22Rv1 (cell line): ENCODE measurements at regions not wholly inside any gene's neighbourhood (a gene's known extent, or its start where the extent isn't known, plus 50 kb on each side); places are given as distances from the start of the nearest gene placed in this dataset.

Experiments
- H3K27ac ChIP-seq: fragments of 450-650 bp; 2 replicates; pipeline ENCODE4 v1.5.1; 2017
- ZFX ChIP-seq: fragments of 450-650 bp; IDR thresholded peaks from 2 replicates; pipeline ENCODE4 v1.6.1; 2017; ENCODE audit warnings: antibody characterized with exemption, borderline replicate concordance
- TF ChIP-seq, protein P1 (sequence below): fragments of 450-650 bp; IDR thresholded peaks from 2 replicates; pipeline ENCODE4 v1.5.1; 2017; ENCODE audit warnings: mild to moderate bottlenecking

DNA sequence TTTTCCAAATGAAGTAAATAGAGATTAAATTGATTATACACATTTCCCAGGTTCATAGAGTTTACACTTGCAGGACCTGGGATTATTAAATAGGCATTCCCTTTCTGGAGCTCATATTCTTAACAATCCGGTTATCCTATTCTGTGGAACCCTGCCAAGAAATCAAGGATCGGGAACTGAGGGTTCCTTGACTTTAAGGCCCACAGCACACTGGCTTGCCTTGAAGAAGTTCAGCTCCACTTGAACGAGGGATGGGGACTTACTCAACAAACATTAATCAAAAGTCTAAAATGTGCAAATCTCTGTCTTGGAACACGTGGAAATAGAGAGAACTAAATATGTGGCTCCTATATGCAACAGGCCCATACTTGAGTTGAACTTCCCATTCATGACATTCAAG lies 142.3 kb upstream of the RGPD4 start:
- H3K27ac ChIP-seq, result no peak overlapping the region
- TF ChIP-seq, protein P1, sequence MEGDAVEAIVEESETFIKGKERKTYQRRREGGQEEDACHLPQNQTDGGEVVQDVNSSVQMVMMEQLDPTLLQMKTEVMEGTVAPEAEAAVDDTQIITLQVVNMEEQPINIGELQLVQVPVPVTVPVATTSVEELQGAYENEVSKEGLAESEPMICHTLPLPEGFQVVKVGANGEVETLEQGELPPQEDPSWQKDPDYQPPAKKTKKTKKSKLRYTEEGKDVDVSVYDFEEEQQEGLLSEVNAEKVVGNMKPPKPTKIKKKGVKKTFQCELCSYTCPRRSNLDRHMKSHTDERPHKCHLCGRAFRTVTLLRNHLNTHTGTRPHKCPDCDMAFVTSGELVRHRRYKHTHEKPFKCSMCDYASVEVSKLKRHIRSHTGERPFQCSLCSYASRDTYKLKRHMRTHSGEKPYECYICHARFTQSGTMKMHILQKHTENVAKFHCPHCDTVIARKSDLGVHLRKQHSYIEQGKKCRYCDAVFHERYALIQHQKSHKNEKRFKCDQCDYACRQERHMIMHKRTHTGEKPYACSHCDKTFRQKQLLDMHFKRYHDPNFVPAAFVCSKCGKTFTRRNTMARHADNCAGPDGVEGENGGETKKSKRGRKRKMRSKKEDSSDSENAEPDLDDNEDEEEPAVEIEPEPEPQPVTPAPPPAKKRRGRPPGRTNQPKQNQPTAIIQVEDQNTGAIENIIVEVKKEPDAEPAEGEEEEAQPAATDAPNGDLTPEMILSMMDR, result no peak
- TF ChIP-seq ZFX, result no peak

DNA sequence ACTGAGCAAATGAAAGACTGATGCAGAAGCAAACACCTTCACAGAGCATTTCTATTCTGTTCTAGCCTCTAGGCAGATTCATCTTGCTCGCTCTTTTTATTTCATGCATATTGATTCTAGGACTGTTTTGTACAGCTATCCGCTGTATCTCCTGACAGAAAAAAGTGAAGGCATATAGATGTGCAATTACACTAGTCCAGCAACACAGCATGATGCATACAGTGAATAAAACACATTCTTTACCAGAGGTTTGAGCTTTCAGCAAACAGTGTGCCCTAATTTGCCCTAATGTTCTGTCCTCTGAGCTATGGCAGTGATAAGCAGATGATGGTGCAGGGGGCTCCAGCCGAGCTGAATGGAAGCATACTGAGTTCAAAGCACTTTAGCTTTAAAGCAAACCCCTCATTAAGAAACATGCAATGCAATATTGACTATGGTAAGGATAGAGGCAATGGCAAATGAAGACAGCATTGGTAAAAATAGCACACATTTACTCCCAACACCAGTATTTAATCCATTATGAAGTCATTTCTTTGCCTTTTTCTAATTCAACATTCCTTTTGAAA lies 141.2 kb upstream of the RGPD4 start:
- TF ChIP-seq ZFX, result no peak
- TF ChIP-seq, protein P1, result no peak
- H3K27ac ChIP-seq, result no peak overlapping the region

DNA sequence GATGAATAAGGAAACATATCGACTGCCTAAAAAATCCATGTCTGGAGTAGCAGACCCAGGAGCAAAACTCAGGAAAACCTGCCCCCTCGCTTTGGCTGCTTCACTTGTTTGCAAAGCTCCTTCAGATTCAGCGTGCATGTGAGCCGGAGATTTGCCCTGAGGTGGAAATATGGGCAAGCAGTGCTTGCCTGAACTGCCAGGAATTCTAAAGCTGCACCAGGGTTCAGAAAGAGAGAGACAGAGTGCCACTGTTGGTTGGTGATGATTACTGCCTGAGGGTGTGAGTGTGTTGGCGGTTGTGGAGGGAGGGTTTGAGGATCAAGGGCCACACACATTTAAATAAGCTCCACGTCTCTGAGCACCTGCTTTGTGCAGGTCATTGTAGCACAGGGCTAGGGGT lies 139.6 kb upstream of the RGPD4 start:
- H3K27ac ChIP-seq, result no peak overlapping the region
- no peak for TF ChIP-seq ZFX
- TF ChIP-seq, protein P1, result no peak

DNA sequence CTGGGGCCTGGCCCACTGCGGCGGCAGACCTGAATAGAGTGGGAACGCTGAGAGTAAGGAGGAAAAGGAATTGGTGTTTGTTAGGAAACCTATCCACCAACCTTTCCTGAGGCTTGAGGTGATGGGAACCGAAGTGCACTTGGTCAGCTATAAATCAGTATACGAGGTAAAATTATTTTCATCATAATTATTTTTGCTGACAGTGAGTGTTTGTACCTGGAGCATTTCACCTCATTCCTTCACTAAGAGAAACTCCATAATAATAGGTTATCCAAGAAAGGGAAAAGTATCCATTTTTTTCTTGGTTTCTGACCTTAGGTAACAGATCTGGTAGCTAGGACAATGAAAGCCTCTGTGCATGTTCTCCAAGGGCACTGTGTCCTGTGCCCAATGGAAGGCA lies 138.6 kb upstream of the RGPD4 start:
- no peak overlapping the region for H3K27ac ChIP-seq
- no peak for TF ChIP-seq ZFX
- TF ChIP-seq, protein P1, result no peak

DNA sequence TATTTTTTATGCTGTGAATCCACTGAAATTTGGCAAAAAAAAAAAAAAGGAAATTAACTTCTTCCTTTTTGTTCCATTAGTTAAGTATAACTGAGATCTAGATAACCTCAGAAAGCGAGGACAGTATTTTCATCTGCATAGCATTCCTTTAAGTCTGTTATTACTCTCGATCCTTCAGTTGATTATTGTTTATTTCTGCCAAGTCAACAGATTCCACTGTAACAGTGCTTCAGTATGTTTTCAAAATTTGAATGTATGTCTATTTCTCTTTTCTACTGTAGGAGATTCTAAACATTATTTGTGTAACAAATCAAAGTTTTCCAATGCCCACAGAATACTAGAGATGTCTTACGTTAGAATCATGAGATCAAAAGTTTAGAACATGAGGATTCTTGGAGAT lies 133.1 kb upstream of the RGPD4 start:
- no peak for TF ChIP-seq ZFX
- TF ChIP-seq, protein P1, result no peak
- H3K27ac ChIP-seq, result no peak overlapping the region

DNA sequence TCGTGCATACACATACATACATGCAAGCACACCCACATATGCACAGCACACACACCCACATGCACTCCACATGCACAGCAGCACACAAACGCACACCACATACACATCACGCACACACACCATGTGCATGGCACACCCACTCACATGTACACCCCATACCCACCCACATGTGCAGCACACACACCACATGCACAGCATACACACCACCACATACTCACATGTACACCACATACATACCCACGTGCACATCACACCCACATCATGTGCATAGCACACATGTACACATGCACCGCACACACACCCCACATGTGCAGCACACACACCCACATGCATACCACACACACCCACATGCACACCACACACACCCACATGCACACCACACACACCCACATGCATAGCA lies 132.0 kb upstream of the RGPD4 start:
- no peak overlapping the region for H3K27ac ChIP-seq
- TF ChIP-seq ZFX, result no peak
- TF ChIP-seq, protein P1, result no peak

DNA sequence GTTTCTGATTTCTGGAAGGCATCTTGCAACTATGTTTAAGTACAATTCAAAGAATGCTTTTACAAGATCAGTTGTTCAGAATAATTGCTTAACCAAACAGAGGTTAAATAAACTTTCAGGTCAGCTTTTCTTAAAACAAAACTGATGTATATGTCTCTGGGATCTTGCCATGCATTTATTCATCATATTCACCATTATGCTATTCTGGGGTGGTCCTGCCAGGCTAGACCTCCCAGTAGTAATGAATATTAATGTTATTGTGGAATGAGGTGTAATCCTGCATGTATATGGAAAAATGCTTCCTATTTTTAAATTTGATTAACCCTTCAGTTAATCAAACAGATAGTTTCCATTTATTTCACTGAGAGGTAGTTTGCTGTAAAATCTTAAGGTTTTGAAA lies 129.3 kb upstream of the RGPD4 start:
- no peak overlapping the region for H3K27ac ChIP-seq
- TF ChIP-seq, protein P1, result no peak
- TF ChIP-seq ZFX, result no peak
